GDM1 (cell line): ENCODE measurements at regions not wholly inside any gene's neighbourhood (a gene's known extent, or its start where the extent isn't known, plus 50 kb on each side); places are given as distances from the start of the nearest gene placed in this dataset.

Experiments
- DNase-seq: peaks from one replicate; lab custom pipeline; 2025; lab: John Stamatoyannopoulos, UW

DNA sequence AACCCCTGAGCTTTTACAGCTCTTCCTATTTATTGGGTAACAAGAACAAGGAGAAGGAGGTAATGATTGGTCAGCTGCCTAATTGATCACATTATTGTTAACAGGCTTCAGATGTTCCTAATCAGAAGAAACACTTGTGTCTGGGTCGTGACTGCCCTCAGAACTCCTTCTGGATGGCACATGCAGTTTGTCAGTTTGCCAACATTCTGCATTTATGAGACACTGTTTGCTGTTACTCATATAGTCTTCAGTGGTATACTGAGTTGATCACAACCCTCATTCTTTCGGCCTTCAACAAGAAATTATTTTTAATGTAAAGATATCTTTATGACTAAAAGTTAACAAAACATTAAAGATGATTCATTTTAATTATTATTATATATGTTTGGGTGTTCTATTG is 95.7 kb upstream of the DOCK10 start:
- no peak for DNase-seq

DNA sequence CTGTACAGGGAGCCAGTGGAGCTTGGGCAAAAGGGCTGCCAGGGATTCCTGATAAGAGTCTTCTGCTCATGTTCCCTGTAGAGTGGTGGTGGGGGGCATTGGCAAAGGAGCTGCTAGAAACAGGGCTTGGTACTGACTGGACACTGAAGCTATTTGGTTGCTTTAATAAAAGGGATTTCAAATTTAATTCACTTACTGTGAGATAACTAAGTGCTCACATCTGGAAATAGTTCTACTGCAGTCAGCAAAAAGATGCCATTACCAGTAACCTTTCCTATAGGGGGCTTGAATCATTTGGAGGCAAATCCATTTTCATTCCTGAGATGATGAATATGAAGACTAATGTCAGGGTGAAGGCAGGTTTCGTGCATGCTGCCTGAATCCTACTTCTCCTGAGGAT is 94.3 kb upstream of the DOCK10 start:
- DNase-seq, result no peak

- DNase-seq, result no peak
These were observed 89.6 kb upstream of the DOCK10 start for GRCh38 chr2:225131898-225132297.

- no peak for DNase-seq
These were observed 87.8 kb upstream of the DOCK10 start for GRCh38 chr2:225130093-225130492.

GRCh38 chr2:225124311-225125017 is 82.2 kb upstream of the DOCK10 start:
- DNase-seq, result no peak

DNA sequence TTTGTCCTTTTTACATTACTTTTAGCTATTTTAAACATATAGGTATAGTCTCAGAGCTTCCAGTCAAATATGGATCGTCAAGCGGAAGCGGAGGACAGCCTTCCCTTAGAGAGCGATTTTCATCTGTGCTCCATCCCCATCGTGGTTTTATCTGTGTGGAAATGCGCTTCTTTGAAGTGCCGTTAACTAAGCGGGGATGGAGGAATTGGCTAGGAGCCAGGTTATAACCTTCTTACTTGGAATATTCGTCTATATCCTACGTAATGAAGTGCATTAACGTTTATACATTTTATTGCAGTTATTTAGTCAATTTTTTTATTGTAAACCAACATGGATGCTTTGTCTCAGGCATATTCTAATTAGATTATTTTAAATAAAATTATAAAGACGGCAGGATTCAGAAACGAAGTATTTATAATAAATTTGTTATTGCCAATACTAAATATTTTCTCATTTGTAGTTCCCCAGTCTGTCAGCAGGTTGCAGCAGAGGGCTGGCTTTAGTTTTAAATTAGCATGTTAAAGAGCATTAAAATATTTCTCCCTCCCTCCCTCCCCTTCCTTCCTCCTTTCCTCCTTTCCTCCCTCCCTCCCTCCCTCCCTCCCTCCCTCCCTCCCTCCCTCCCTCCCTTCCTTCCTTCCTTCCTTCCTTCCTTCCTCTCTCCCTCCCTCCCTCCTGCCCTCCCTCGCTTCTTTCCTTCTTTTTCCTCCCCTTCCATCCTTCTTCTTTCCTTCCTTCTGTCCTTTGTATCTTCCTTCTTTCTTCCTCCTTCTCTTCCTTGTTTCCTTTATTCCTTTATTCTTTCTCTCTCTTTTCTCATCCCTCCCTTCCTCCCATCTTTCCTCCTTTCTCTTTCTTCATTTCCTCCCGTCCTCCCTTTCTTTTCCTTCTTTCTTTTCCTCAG is 80.6 kb upstream of the DOCK10 start:
- no peak for DNase-seq

- DNase-seq, result no peak
These were observed 79.7 kb upstream of the DOCK10 start for GRCh38 chr2:225122007-225122406.

DNA sequence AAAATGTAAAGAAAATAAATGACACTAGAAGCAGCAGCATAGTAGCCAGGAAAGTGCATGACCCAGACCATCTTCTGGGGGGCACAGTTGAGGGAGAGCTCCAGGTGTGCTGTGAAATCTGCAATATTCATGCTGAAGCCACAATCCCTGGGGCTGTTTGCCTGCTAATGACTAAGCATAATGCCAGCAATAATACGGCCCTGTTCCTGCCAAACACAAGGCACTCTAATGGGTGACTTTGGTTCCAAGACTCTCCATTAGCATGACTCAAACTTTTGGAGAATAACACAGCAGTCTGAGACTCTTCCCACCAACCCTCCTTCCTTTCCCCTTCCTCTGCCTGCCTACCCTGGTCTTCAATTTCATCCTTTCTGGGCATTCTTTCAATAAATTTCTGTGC is 77.9 kb upstream of the DOCK10 start:
- DNase-seq, result no peak

DNA sequence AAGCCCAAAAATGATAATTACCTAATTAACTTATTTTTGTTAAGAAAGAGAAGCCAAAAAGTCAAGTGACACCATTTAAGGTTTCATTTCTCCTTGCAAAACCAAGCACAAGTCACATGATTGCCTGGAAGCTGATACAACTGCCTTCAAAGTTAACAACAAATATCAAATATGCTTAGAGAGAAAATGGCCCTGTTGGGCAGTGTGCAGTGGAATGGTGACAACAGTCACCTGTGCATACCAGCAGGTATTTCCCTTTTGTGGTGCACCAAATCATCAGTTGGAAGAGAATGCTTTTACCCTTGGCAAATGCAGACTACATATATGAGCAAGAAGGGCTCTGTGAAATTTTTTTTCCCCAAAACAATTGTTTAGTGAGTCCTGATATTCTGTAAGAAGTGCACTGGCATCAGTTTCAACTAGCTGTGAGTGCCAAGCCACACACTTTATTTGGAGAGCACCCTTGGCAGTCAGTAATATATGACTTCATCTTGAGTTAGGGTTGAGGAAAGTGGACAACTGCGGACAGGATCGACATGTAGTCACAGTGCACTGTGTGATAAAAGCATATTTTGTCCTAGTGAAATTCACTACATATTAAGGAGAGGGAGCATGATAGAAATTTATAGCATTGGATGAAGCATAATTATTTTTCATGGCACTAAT is 74.9 kb upstream of the DOCK10 start:
- no peak for DNase-seq

GRCh38 chr2:225114786-225115323 is 72.6 kb upstream of the DOCK10 start:
- DNase-seq, result no peak

DNA sequence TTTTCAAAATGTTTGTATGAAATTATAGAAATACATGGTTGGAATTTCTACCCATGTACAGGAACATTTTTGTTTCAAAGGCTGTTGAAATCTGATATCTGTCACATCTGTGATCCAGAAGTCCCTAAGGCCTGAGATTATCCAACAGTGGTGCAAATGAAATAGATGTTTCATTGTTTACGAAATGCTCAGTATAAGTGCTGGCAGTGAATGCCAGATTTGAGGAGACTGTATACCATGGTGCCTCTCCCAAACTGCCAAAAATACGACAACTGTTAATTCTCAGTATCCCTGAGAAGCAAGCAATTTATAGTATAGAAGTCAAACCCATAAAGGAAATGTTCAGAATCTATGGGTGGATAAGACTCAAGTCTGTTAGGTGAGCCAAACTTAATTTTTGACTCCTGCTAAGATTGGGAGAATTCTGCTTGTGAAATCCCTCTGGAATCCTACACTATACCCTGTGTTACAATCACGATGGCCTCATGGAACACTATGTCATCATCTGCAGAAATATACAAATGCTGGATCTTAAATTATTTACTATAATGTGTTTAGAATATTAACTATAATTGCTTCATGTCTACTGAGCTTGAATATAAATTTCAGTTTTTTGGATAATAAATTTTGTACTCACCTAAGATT is 71.2 kb upstream of the DOCK10 start:
- DNase-seq, result no peak

DNA sequence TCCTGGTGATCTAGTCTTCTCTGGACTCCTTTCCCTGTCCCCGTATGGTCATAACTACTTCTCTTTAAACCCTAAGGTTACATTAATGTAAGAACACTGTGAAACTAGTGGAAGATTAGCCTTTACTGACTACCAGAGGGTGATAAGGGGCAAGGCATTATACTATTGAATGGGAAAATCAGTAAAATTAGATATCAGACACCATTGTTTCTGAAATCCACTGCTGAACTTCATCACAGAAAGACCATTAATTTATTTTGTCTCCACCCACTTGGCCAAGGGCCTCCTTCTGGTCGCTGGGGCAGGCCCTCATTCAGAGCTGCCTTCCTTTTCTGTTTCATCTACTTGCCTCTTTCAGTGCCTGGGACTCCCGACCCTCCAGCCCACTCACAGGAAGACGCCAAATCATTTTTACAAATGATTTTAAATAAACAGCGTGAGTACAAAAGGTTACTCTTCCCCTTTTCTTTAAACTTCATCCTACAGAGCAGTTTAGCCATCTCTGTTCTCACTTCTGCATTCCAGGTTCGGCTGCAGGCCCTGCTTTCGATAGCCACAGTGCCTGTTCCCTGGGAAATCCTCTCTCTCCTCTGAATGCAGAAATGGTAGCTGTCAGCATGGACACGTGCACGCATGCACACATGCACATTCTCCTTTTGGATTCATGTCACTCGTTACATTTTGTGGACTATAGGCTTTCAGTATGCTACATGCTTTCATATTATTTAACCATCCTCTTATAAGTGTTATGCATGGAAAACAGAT is 70.3 kb upstream of the DOCK10 start:
- DNase-seq, result no peak

DNA sequence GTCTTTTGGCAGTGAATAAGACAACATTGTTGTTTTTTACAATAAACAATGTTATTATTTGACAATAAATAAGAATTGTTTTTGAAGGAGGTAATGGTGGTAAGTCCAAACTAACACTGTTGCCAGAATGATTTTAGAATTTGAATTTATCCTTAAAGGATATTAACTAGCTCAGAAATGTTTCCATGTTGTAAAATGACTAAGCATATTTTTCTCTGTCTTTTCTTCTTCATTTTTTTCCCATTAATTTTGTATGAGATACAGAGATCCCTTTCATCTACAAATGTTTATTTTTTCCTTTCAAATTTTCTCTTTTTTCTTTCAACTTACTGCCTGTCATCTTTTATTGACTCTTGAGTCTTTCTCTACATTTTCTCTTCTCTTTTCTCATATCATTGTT is 66.5 kb upstream of the DOCK10 start:
- no peak for DNase-seq

DNA sequence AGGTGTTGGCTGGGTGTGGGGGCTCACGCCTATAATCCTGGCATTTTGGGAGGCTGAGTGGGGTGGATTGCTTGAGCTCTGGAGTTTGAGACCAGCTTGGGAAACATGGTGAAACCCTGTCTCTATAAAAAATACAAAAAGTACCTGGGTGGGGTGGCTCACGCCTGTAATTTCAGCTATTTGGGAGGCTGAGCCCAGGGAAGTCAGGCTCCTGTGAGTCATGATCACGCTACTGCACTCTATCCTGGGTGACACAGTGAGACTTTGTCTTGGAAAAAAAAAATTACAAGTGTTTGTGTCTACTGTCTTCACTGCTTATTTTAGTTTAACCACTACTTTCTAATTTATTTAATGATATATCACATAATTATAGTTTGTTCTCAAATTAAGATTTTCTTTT is 62.7 kb upstream of the DOCK10 start:
- DNase-seq, result no peak

GRCh38 chr2:225104321-225104720 is 62.1 kb upstream of the DOCK10 start:
- DNase-seq, result no peak

- DNase-seq, result no peak
These were observed 61.5 kb upstream of the DOCK10 start for GRCh38 chr2:225103737-225104141.

GRCh38 chr2:225100856-225101294 is 58.6 kb upstream of the DOCK10 start:
- DNase-seq, result no peak

DNA sequence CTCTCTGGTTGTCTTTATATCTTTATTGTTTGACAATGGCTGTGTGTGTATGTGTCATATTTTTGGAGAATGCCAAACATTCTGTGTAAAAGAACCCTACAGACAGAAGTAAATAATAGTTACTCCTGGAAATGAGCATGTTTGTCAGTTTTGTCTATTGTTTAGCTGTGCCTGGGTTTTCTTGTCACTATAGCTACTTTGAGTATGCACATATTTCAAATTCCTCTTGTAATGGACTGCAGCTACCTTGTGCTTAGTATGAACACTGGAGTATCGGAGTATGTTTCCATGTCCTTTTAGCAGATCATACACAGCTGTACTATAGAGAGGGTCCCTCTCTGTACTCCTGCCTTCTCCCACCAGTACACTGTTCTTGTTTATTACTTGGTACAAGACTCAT is 58.0 kb upstream of the DOCK10 start:
- DNase-seq, result no peak

DNA sequence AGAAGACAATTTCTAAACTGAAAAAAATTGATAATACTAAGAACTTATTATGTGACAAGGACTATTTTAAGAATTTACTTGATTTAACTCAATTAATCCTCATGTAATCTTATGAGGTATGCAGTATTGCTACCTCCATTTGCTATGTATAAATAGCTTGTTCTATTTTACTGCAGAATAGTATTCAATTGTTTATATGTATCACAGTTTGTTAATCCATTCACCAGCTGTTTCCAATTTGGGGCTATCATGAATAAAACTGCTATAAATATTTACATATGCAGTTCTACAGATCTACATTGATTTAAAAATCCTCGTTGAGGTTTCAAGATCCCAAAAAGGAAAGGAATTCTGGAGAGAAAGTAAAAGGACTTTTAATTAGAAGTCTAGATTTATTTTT is 54.8 kb upstream of the DOCK10 start:
- DNase-seq, result no peak
